ENCODE measurements at regions not wholly inside any gene's neighbourhood (a gene's known extent, or its start where the extent isn't known, plus 50 kb on each side); places are given as distances from the start of the nearest gene placed in this dataset.

DNA sequence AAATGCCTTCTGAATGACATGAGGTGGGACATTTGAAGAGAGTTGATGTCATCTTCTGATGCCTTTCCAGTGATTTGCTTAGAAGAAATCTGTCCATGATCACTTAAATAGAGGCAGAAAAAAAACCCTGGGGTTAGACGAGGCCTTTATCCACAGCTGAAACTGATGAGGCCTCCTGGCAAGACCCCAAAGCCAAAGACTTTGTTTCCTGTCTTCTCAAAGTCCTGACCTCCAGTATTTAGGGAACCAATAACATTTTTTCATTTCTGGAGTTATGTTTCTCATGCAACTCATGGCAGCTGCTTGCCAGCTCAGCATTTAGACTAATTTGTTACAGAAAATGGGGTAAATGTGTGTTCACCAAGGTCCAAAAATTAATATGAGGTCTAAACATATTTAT, 248.0 kb upstream of the PRDM1 start:
- H3K27me3 ChIP-seq (ENCODE audit: control insufficient read depth in 4 of 4, insufficient read depth in 4 of 4, low read length in 3 of 4): no peaks in the 10 kb centered on the region
- no peak overlapping the region for H3K9ac ChIP-seq (ENCODE audit: low read depth in 1 of 2, low read length in 2 of 2)
- TF ChIP-seq FOXA1 (IDR thresholded peaks at IDR 0.05) (no peak), YY1 (IDR thresholded peaks at IDR 0.05) (no peak), FOXA2 (IDR thresholded peaks at IDR 0.05) (no peak), GABPA (IDR thresholded peaks at IDR 0.05 in 1 of 2, conservative IDR thresholded peaks at IDR 0.05 in 1 of 2) (no peak), EGR1 (IDR thresholded peaks at IDR 0.05; ENCODE audit: low read depth in 2 of 2) (no peak), SP1 (IDR thresholded peaks at IDR 0.05) (no peak), RXRA (IDR thresholded peaks at IDR 0.05) (no peak)
- TF ChIP-seq, protein P1, sequence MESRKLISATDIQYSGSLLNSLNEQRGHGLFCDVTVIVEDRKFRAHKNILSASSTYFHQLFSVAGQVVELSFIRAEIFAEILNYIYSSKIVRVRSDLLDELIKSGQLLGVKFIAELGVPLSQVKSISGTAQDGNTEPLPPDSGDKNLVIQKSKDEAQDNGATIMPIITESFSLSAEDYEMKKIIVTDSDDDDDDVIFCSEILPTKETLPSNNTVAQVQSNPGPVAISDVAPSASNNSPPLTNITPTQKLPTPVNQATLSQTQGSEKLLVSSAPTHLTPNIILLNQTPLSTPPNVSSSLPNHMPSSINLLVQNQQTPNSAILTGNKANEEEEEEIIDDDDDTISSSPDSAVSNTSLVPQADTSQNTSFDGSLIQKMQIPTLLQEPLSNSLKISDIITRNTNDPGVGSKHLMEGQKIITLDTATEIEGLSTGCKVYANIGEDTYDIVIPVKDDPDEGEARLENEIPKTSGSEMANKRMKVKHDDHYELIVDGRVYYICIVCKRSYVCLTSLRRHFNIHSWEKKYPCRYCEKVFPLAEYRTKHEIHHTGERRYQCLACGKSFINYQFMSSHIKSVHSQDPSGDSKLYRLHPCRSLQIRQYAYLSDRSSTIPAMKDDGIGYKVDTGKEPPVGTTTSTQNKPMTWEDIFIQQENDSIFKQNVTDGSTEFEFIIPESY (IDR thresholded peaks at IDR 0.05): no peak
- TF ChIP-seq, protein P2, sequence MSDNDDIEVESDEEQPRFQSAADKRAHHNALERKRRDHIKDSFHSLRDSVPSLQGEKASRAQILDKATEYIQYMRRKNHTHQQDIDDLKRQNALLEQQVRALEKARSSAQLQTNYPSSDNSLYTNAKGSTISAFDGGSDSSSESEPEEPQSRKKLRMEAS (IDR thresholded peaks at IDR 0.05): no peak
- TF ChIP-seq, protein P3, sequence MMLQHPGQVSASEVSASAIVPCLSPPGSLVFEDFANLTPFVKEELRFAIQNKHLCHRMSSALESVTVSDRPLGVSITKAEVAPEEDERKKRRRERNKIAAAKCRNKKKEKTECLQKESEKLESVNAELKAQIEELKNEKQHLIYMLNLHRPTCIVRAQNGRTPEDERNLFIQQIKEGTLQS (IDR thresholded peaks at IDR 0.05): no peak
- TF ChIP-seq, protein P4, sequence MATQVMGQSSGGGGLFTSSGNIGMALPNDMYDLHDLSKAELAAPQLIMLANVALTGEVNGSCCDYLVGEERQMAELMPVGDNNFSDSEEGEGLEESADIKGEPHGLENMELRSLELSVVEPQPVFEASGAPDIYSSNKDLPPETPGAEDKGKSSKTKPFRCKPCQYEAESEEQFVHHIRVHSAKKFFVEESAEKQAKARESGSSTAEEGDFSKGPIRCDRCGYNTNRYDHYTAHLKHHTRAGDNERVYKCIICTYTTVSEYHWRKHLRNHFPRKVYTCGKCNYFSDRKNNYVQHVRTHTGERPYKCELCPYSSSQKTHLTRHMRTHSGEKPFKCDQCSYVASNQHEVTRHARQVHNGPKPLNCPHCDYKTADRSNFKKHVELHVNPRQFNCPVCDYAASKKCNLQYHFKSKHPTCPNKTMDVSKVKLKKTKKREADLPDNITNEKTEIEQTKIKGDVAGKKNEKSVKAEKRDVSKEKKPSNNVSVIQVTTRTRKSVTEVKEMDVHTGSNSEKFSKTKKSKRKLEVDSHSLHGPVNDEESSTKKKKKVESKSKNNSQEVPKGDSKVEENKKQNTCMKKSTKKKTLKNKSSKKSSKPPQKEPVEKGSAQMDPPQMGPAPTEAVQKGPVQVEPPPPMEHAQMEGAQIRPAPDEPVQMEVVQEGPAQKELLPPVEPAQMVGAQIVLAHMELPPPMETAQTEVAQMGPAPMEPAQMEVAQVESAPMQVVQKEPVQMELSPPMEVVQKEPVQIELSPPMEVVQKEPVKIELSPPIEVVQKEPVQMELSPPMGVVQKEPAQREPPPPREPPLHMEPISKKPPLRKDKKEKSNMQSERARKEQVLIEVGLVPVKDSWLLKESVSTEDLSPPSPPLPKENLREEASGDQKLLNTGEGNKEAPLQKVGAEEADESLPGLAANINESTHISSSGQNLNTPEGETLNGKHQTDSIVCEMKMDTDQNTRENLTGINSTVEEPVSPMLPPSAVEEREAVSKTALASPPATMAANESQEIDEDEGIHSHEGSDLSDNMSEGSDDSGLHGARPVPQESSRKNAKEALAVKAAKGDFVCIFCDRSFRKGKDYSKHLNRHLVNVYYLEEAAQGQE (IDR thresholded peaks at IDR 0.05): no peak
- WGBS: 46% methylated on average over 1 of the region's 1 CpG
- H3K27ac ChIP-seq (ENCODE audit: low read depth in 1 of 2, low read length in 2 of 2): no peak overlapping the region
- H3K9me3 ChIP-seq (ENCODE audit: control insufficient read depth in 4 of 4, low read length in 3 of 4): no peaks in the 10 kb centered on the region
- no peaks in the 10 kb centered on the region for H3K4me1 ChIP-seq (ENCODE audit: control insufficient read depth in 4 of 4, insufficient read depth in 4 of 4, low read length in 3 of 4)
- H3K36me3 ChIP-seq (ENCODE audit: control insufficient read depth in 4 of 4, insufficient read depth in 3 of 4, low read depth in 1 of 4, low read length in 3 of 4): no peaks in the 10 kb centered on the region
- H3K4me3 ChIP-seq (ENCODE audit: low read depth in 1 of 3, low read length in 3 of 3): no peak overlapping the region
- no peak for DNase-seq (ENCODE audit: low spot score)

DNA sequence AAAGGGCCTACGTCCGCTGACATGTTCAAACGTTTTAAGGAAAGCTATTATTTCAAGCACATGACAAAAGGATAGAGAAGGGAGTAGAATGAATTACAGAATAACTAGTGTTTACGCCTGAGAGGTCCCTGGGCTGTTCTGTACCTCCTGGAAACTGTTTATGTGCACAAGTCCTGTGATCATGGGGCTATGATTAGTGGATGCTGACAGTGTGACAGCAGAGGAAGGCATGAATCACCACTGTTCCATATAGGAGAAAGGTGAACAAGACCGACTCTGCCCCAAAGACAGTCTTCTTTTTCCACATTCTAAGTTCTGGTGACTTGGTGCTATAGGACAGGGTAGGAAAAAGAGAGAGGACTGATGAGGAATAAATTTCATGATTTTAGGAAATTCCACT, 249.2 kb upstream of the PRDM1 start:
- DNase-seq (ENCODE audit: low spot score): no peak

More for the DNA sequence above, 249.2 kb upstream of the PRDM1 start:
- Histone ChIP-seq H3K9ac (ENCODE audit: low read depth in 1 of 2, low read length in 2 of 2) (no peak overlapping the region), H3K4me1 (ENCODE audit: control insufficient read depth in 4 of 4, insufficient read depth in 4 of 4, low read length in 3 of 4) (no peaks in the 10 kb centered on the region), H3K27me3 (ENCODE audit: control insufficient read depth in 4 of 4, insufficient read depth in 4 of 4, low read length in 3 of 4) (no peaks in the 10 kb centered on the region), H3K36me3 (ENCODE audit: control insufficient read depth in 4 of 4, insufficient read depth in 3 of 4, low read depth in 1 of 4, low read length in 3 of 4) (no peaks in the 10 kb centered on the region), H3K4me3 (ENCODE audit: low read depth in 1 of 3, low read length in 3 of 3) (no peak overlapping the region), H3K27ac (ENCODE audit: low read depth in 1 of 2, low read length in 2 of 2) (no peak overlapping the region), H3K9me3 (ENCODE audit: control insufficient read depth in 4 of 4, low read length in 3 of 4) (no peaks in the 10 kb centered on the region)
- 87% methylated on average over 5 of the region's 5 CpGs for WGBS
- TF ChIP-seq GABPA (IDR thresholded peaks at IDR 0.05 in 1 of 2, conservative IDR thresholded peaks at IDR 0.05 in 1 of 2) (no peak), EGR1 (IDR thresholded peaks at IDR 0.05; ENCODE audit: low read depth in 2 of 2) (no peak), TAF1 (conservative IDR thresholded peaks at IDR 0.05) (no peak), RAD21 (IDR thresholded peaks at IDR 0.05) (no peak), SP1 (IDR thresholded peaks at IDR 0.05) (no peak), YY1 (IDR thresholded peaks at IDR 0.05) (no peak), JUND (IDR thresholded peaks at IDR 0.05) (no peak), HNF4A (conservative IDR thresholded peaks at IDR 0.05) (no peak), NR2F2 (IDR thresholded peaks at IDR 0.05) (no peak)
- TF ChIP-seq, protein P5, sequence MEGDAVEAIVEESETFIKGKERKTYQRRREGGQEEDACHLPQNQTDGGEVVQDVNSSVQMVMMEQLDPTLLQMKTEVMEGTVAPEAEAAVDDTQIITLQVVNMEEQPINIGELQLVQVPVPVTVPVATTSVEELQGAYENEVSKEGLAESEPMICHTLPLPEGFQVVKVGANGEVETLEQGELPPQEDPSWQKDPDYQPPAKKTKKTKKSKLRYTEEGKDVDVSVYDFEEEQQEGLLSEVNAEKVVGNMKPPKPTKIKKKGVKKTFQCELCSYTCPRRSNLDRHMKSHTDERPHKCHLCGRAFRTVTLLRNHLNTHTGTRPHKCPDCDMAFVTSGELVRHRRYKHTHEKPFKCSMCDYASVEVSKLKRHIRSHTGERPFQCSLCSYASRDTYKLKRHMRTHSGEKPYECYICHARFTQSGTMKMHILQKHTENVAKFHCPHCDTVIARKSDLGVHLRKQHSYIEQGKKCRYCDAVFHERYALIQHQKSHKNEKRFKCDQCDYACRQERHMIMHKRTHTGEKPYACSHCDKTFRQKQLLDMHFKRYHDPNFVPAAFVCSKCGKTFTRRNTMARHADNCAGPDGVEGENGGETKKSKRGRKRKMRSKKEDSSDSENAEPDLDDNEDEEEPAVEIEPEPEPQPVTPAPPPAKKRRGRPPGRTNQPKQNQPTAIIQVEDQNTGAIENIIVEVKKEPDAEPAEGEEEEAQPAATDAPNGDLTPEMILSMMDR (IDR thresholded peaks at IDR 0.05; ENCODE audit: low read depth, low read length, missing input control): no peak
- TF ChIP-seq, protein P3 (IDR thresholded peaks at IDR 0.05): no peak
- TF ChIP-seq, protein P2 (IDR thresholded peaks at IDR 0.05): no peak
